ENCODE measurements at regions not wholly inside any gene's neighbourhood (a gene's known extent, or its start where the extent isn't known, plus 50 kb on each side); places are given as distances from the start of the nearest gene placed in this dataset.

- TF ChIP-seq POLR2AphosphoS5 (IDR thresholded peaks at IDR 0.05; ENCODE audit: low read depth, low read length) (no peak), POLR2A (IDR thresholded peaks at IDR 0.05; ENCODE audit: low read depth, low read length) (no peak), TAF1 (IDR thresholded peaks at IDR 0.05; ENCODE audit: borderline replicate concordance, low read depth, low read length) (no peak)
Measured at GRCh38 chr7:27434756-27435400, 192.3 kb downstream of the EVX1 start.

Measured in GM12892 (cell line).